Cardiac muscle cell (in vitro differentiated cells and primary cell): ENCODE measurements at regions not wholly inside any gene's neighbourhood (a gene's known extent, or its start where the extent isn't known, plus 50 kb on each side); places are given as distances from the start of the nearest gene placed in this dataset.

Source experiments
- DNase-seq, 2 donors: peaks; one replicate each; pipeline versions ENCODE4 v3.0.0 to v3.0.0-alpha.2; 2010 to 2017; ENCODE audit warnings: low read depth in 1 of 2, low spot score in 1 of 2
- H3K27ac ChIP-seq: fragments of 200-600 bp; sonication (generic); 2 replicates; pipeline ENCODE4 v1.5.1; 2016
- H3K27me3 ChIP-seq: fragments of 200-600 bp; sonication (generic); 2 replicates; pipeline ENCODE4 v1.6.0; 2016; ENCODE audit warnings: control low read depth
- H3K36me3 ChIP-seq: fragments of 200-600 bp; sonication (generic); 2 replicates; pipeline ENCODE4 v1.5.1; 2016; ENCODE audit warnings: control low read depth
- H3K4me1 ChIP-seq: fragments of 200-600 bp; sonication (generic); 2 replicates; pipeline ENCODE4 v1.8.1; 2017; ENCODE audit warnings: low read depth, mild to moderate bottlenecking, mixed run types
- H3K4me3 ChIP-seq: fragments of 200-600 bp; sonication (generic); 2 replicates; pipeline ENCODE4 v1.5.1; 2016; ENCODE audit warnings: mild to moderate bottlenecking
- H3K9me3 ChIP-seq: fragments of 200-600 bp; sonication (generic); 2 replicates; pipeline ENCODE4 v1.5.1; 2017; ENCODE audit warnings: low read depth, mild to moderate bottlenecking, control low read depth
- CTCF ChIP-seq: IDR thresholded peaks from 2 replicates; pipeline ENCODE4 v1.5.1; 2012; ENCODE audit warnings: low read depth, mild to moderate bottlenecking, low read length

GRCh38 chr9:16143947-16144890 is 591.4 kb downstream of the CCDC171 start:
- DNase-seq: no peak
- TF ChIP-seq CTCF: no peak

GRCh38 chr9:16145196-16145950 is 592.5 kb downstream of the CCDC171 start:
- Histone ChIP-seq H3K27me3 (no peaks in the 10 kb centered on the region), H3K4me1 (peaks cover 23% of the 10 kb centered on the region), H3K36me3 (no peaks in the 10 kb centered on the region), H3K4me3 (no peak overlapping the region), H3K27ac (peak overlapping the region; percentile 87), H3K9me3 (no peaks in the 10 kb centered on the region)
- peak in 1 of 2 donors; percentile 66 for DNase-seq
- no peak for TF ChIP-seq CTCF

More at GRCh38 chr9:16143947-16144890, 591.4 kb downstream of the CCDC171 start:
- peak overlapping the region; percentile 87 for H3K27ac ChIP-seq
- no peak overlapping the region for H3K4me3 ChIP-seq
- peaks cover 18% of the 10 kb centered on the region for H3K4me1 ChIP-seq
- no peaks in the 10 kb centered on the region for H3K27me3 ChIP-seq
- H3K9me3 ChIP-seq: no peaks in the 10 kb centered on the region
- no peaks in the 10 kb centered on the region for H3K36me3 ChIP-seq

- peak; percentile 16 to 17 for DNase-seq
- Histone ChIP-seq H3K9me3 (no peaks in the 10 kb centered on the region), H3K36me3 (no peaks in the 10 kb centered on the region), H3K4me1 (peaks cover 37% of the 10 kb centered on the region), H3K27me3 (no peaks in the 10 kb centered on the region), H3K4me3 (no peak overlapping the region), H3K27ac (no peak overlapping the region)
- TF ChIP-seq CTCF: no peak
Measured at GRCh38 chr9:16147726-16148125, 594.9 kb downstream of the CCDC171 start.

GRCh38 chr9:16150501-16150900 is 597.7 kb downstream of the CCDC171 start:
- Histone ChIP-seq H3K27me3 (no peaks in the 10 kb centered on the region), H3K9me3 (no peaks in the 10 kb centered on the region), H3K4me1 (peaks cover 40% of the 10 kb centered on the region), H3K36me3 (no peaks in the 10 kb centered on the region), H3K27ac (peak overlapping the region; percentile 58), H3K4me3 (no peak overlapping the region)
- peak; percentile 80 to 88 for DNase-seq
- TF ChIP-seq CTCF: no peak

- H3K9me3 ChIP-seq: no peaks in the 10 kb centered on the region
- no peak for TF ChIP-seq CTCF
- peaks cover 35% of the 10 kb centered on the region for H3K4me1 ChIP-seq
- no peak for DNase-seq
- H3K4me3 ChIP-seq: no peak overlapping the region
- H3K36me3 ChIP-seq: no peaks in the 10 kb centered on the region
- H3K27me3 ChIP-seq: no peaks in the 10 kb centered on the region
- peak overlapping the region; percentile 58 for H3K27ac ChIP-seq
Measured at GRCh38 chr9:16150938-16151650, 598.3 kb downstream of the CCDC171 start.
